Keratinocyte (primary cell): ENCODE measurements at regions not wholly inside any gene's neighbourhood (a gene's known extent, or its start where the extent isn't known, plus 50 kb on each side); places are given as distances from the start of the nearest gene placed in this dataset.

Experiments
- DNase-seq: peaks from one replicate; pipeline ENCODE4 v3.0.0-alpha.2; 2011; ENCODE audit warnings: low read depth, missing footprints, low spot score
- FAIRE-seq: peaks from 2 replicates; lab custom pipeline; 2011; peaks lifted over from hg19 to GRCh38; lab: Jason Lieb, UNC
- H2AFZ ChIP-seq: 2 replicates; pipeline ENCODE4 v1.6.0; 2012; ENCODE audit warnings: low read length, control low read depth, inconsistent platforms; ENCODE audit not compliant: control insufficient read depth
- H3K27ac ChIP-seq: 2 replicates; pipeline ENCODE4 v1.5.1; 2011; ENCODE audit warnings: low read length; ENCODE audit not compliant: control insufficient read depth, insufficient read depth
- H3K27me3 ChIP-seq: 3 replicates; pipeline ENCODE4 v1.6.0; 2011; ENCODE audit warnings: low read length; ENCODE audit not compliant: control insufficient read depth, insufficient read depth; ENCODE audit errors: extremely low read depth
- H3K36me3 ChIP-seq, 2 experiments: 2 replicates in 1 of 2; 3 replicates in 1 of 2; pipeline ENCODE4 v1.5.1; 2011; ENCODE audit warnings: low read length in 2 of 2, mild to moderate bottlenecking in 1 of 2; ENCODE audit not compliant: control insufficient read depth in 2 of 2, insufficient read depth in 2 of 2; ENCODE audit errors: extremely low read depth in 1 of 2
- H3K4me1 ChIP-seq: 3 replicates; pipeline ENCODE4 v1.5.1; 2011; ENCODE audit warnings: low read length; ENCODE audit not compliant: control insufficient read depth, insufficient read depth; ENCODE audit errors: extremely low read depth
- H3K4me2 ChIP-seq: 3 replicates; pipeline ENCODE4 v1.6.0; 2011; ENCODE audit warnings: low read depth, low read length; ENCODE audit not compliant: control insufficient read depth, insufficient read depth; ENCODE audit errors: extremely low read depth
- H3K4me3 ChIP-seq, 3 experiments: fragments of 200-600 bp in 1 of 3; sonication (generic) in 1 of 3; 2 replicates in 2 of 3; 3 replicates in 1 of 3; pipeline ENCODE4 v1.5.1; 2011 to 2016; ENCODE audit warnings: low read length in 3 of 3, mild to moderate bottlenecking in 3 of 3, control low read depth in 2 of 3, inconsistent platforms in 1 of 3, low read depth in 1 of 3, mixed read lengths in 1 of 3, mixed run types in 1 of 3, moderate library complexity in 1 of 3; ENCODE audit not compliant: control insufficient read depth in 2 of 3, insufficient read depth in 2 of 3; ENCODE audit errors: extremely low read depth in 1 of 3
- H3K79me2 ChIP-seq: 2 replicates; pipeline ENCODE4 v1.6.0; 2012; ENCODE audit warnings: low read length; ENCODE audit not compliant: control insufficient read depth, insufficient read depth
- H3K9ac ChIP-seq: 3 replicates; pipeline ENCODE4 v1.6.0; 2011; ENCODE audit warnings: low read length; ENCODE audit not compliant: control insufficient read depth, insufficient read depth; ENCODE audit errors: extremely low read depth
- H3K9me1 ChIP-seq: 3 replicates; pipeline ENCODE4 v1.6.0; 2011; ENCODE audit warnings: low read length; ENCODE audit not compliant: control insufficient read depth, insufficient read depth; ENCODE audit errors: extremely low read depth
- H3K9me3 ChIP-seq: 2 replicates; pipeline ENCODE4 v1.5.1; 2012; ENCODE audit warnings: low read depth, low read length; ENCODE audit not compliant: control insufficient read depth
- H4K20me1 ChIP-seq: 3 replicates; pipeline ENCODE4 v1.6.0; 2011; ENCODE audit warnings: low read length; ENCODE audit not compliant: control insufficient read depth, insufficient read depth; ENCODE audit errors: extremely low read depth
- EZH2 ChIP-seq: IDR thresholded peaks from one replicate; pipeline ENCODE4 v1.6.1; 2012; ENCODE audit warnings: inconsistent platforms, mild to moderate bottlenecking, low read length, moderate library complexity
- dilution Hi-C: fragments of 300-500 bp; cut with MboI; formaldehyde crosslinking; loops from one replicate; pipeline ENCODE4 v1.7.0; 2020; ENCODE audit warnings: low sequenced_read_pairs; ENCODE audit not compliant: extremely low pct_ligation_motif_present
- TF ChIP-seq, protein P1 (sequence below), 3 experiments: IDR thresholded peaks in 1 of 3; conservative IDR thresholded peaks in 1 of 3; optimal IDR thresholded peaks in 1 of 3; 2 replicates in 2 of 3; 3 replicates in 1 of 3; pipeline versions ENCODE3 to v1.5.1; 2011; ENCODE audit warnings: low read length in 3 of 3, mild to moderate bottlenecking in 3 of 3, moderate library complexity in 2 of 3, control low read depth in 1 of 3, inconsistent platforms in 1 of 3; ENCODE audit not compliant: insufficient read depth in 2 of 3; ENCODE audit errors: extremely low read depth in 1 of 3

DNA sequence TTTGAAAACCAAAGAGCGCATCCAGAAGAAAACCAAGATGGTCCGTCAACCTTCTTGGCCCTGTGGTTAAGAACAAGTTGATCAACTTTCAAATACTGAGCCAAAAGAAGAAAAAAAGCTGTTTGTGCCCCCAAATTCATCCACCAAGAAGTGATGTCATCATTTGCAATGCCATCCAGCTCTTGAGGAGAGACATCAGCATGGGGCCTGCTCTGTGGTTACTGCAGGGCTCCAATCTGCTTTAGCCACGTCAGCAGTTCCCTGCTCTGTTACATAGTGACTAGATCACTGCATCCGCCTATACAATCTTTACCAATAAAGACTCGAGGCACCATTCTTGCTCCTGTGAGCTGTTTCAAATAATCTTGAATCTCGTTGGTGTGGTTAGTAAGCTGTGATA is 75.0 kb upstream of the BLCAP start:
- Histone ChIP-seq H3K9me1 (no peaks in the 10 kb centered on the region), H3K27me3 (peaks cover 26% of the 10 kb centered on the region), H2AFZ (no peak overlapping the region), H3K4me2 (no peak overlapping the region), H3K4me1 (no peaks in the 10 kb centered on the region), H3K9ac (no peak overlapping the region), H3K4me3 (no peak overlapping the region), H3K27ac (no peak overlapping the region), H3K9me3 (no peaks in the 10 kb centered on the region), H3K79me2 (no peaks in the 10 kb centered on the region), H3K36me3 (no peaks in the 10 kb centered on the region), H4K20me1 (no peaks in the 10 kb centered on the region)
- FAIRE-seq (no peak), DNase-seq (no peak)
- no peak for TF ChIP-seq EZH2
- dilution Hi-C loops, result no loop called here

DNA sequence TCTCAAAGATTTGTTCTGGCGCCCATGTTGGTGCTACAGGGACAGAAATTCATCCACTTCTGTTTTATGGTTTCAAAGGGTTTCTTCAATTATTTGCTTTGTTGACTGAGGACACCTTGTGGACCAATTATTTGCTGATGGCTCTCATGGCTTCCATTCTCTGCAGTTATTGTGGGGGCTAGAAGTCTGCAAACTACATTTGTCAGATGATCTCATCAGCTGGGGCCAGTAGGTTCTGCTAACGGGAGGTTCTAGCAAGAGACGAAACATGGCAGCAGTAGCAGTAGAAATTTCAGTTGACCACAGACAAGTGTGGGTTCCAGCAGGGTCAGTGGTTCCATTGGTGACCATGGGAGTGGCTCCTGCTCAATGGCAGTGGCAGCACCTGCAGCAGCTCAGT is 72.8 kb upstream of the BLCAP start:
- Histone ChIP-seq H4K20me1 (no peaks in the 10 kb centered on the region), H3K36me3 (no peaks in the 10 kb centered on the region), H3K79me2 (no peaks in the 10 kb centered on the region), H3K27ac (no peak overlapping the region), H3K4me1 (no peaks in the 10 kb centered on the region), H3K9ac (no peak overlapping the region), H3K9me3 (no peaks in the 10 kb centered on the region), H3K9me1 (no peaks in the 10 kb centered on the region), H2AFZ (no peak overlapping the region), H3K27me3 (peaks cover 26% of the 10 kb centered on the region), H3K4me2 (no peak overlapping the region), H3K4me3 (no peak overlapping the region)
- no peak for DNase-seq
- FAIRE-seq, result no peak
- TF ChIP-seq, protein P1, sequence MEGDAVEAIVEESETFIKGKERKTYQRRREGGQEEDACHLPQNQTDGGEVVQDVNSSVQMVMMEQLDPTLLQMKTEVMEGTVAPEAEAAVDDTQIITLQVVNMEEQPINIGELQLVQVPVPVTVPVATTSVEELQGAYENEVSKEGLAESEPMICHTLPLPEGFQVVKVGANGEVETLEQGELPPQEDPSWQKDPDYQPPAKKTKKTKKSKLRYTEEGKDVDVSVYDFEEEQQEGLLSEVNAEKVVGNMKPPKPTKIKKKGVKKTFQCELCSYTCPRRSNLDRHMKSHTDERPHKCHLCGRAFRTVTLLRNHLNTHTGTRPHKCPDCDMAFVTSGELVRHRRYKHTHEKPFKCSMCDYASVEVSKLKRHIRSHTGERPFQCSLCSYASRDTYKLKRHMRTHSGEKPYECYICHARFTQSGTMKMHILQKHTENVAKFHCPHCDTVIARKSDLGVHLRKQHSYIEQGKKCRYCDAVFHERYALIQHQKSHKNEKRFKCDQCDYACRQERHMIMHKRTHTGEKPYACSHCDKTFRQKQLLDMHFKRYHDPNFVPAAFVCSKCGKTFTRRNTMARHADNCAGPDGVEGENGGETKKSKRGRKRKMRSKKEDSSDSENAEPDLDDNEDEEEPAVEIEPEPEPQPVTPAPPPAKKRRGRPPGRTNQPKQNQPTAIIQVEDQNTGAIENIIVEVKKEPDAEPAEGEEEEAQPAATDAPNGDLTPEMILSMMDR (optimal IDR thresholded peaks at IDR 0.05 in 1 of 3, IDR thresholded peaks at IDR 0.05 in 1 of 3, conservative IDR thresholded peaks at IDR 0.05 in 1 of 3; ENCODE audit: extremely low read depth in 1 of 3, insufficient read depth in 2 of 3, low read length in 3 of 3), result no peak
- no peak for TF ChIP-seq EZH2
- dilution Hi-C loops, result no loop called here

DNA sequence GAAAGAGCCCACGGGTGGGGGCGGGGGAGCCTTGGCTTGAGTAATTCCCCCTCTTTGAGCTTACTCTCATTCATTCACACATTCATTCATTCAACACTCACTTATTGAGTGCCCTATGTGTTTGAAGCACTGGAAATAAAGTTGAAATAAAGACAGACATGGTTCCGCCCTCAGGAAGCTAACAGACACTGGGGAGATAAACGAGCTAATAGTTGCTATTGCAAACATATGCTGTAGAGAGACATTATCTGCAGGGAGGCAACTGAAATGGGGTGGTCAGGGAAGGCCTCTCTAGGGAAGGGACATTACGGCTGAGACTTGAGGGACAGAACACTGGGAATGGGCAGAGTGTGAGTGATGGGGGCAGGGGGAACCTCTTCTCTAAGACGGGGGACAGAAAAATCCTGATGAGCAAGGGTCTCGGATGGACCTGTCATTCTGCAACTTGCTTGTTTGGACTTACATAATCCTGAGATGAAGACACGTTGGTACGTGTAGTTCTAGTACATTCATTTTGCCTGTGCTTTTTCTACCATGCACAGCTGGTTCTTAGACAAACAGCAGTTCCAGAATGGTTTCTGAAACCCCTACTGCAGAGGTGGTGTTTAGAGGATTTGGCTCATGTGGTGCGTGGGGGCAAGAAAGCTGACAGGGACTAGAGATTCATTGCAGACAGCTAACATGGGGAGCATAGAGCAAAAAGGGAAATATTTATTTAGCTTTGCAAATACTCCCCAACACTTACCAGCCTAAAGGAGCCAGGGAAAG is 71.1 kb upstream of the BLCAP start:
- H3K9ac ChIP-seq, result no peak overlapping the region
- dilution Hi-C loops, result no loop called here
- H3K36me3 ChIP-seq, result no peaks in the 10 kb centered on the region
- no peaks in the 10 kb centered on the region for H4K20me1 ChIP-seq
- no peak overlapping the region for H3K4me3 ChIP-seq
- H3K79me2 ChIP-seq, result no peaks in the 10 kb centered on the region
- H3K27me3 ChIP-seq, result peaks cover 20% of the 10 kb centered on the region
- H3K4me2 ChIP-seq, result no peak overlapping the region
- no peaks in the 10 kb centered on the region for H3K9me1 ChIP-seq
- no peaks in the 10 kb centered on the region for H3K9me3 ChIP-seq
- H3K4me1 ChIP-seq, result no peaks in the 10 kb centered on the region
- FAIRE-seq (no peak), DNase-seq (no peak)
- TF ChIP-seq EZH2, result no peak
- TF ChIP-seq, protein P1 (optimal IDR thresholded peaks at IDR 0.05 in 1 of 3, IDR thresholded peaks at IDR 0.05 in 1 of 3, conservative IDR thresholded peaks at IDR 0.05 in 1 of 3; ENCODE audit: extremely low read depth in 1 of 3, insufficient read depth in 2 of 3, low read length in 3 of 3), result no peak
- H3K27ac ChIP-seq, result no peak overlapping the region
- no peak overlapping the region for H2AFZ ChIP-seq
